Osteoblast (primary cell): ENCODE measurements at regions not wholly inside any gene's neighbourhood (a gene's known extent, or its start where the extent isn't known, plus 50 kb on each side); places are given as distances from the start of the nearest gene placed in this dataset.

ENCODE experiments used
- DNase-seq: peaks from one replicate; pipeline ENCODE4 v3.0.0; 2011; ENCODE audit warnings: low spot score, mixed read lengths; ENCODE audit not compliant: insufficient read length; ENCODE audit errors: missing footprints
- H2AFZ ChIP-seq: 2 replicates; pipeline ENCODE4 v1.6.0; 2011; ENCODE audit warnings: mild to moderate bottlenecking, low read length
- H3K27ac ChIP-seq: 2 replicates; pipeline ENCODE4 v1.5.1; 2011; ENCODE audit warnings: mild to moderate bottlenecking, low read depth, low read length, moderate library complexity
- H3K27me3 ChIP-seq: 2 replicates; pipeline ENCODE4 v1.6.0; 2012; ENCODE audit warnings: mild to moderate bottlenecking, control low read depth, inconsistent platforms, low read length, moderate library complexity; ENCODE audit not compliant: insufficient read depth
- H3K36me3 ChIP-seq: 2 replicates; pipeline ENCODE4 v1.5.1; 2011; ENCODE audit warnings: mild to moderate bottlenecking, low read length, control low read depth, moderate library complexity; ENCODE audit not compliant: insufficient read depth
- H3K4me1 ChIP-seq: 2 replicates; pipeline ENCODE4 v1.5.1; 2011; ENCODE audit warnings: mild to moderate bottlenecking, low read length, control low read depth, moderate library complexity; ENCODE audit not compliant: insufficient read depth
- H3K4me2 ChIP-seq: 2 replicates; pipeline ENCODE4 v1.6.0; 2011; ENCODE audit warnings: mild to moderate bottlenecking, low read length; ENCODE audit not compliant: insufficient read depth
- H3K4me3 ChIP-seq: fragments of 200-600 bp; sonication (generic); 3 replicates; pipeline ENCODE4 v1.5.1; 2012; ENCODE audit warnings: mild to moderate bottlenecking, low read length, inconsistent platforms; ENCODE audit not compliant: insufficient read depth
- H3K79me2 ChIP-seq: 2 replicates; pipeline ENCODE4 v1.6.0; 2012; ENCODE audit warnings: mild to moderate bottlenecking, low read length, control low read depth, inconsistent platforms; ENCODE audit not compliant: insufficient read depth
- H3K9me3 ChIP-seq: 2 replicates; pipeline ENCODE4 v1.5.1; 2011; ENCODE audit warnings: low read depth, low read length, control low read depth
- H4K20me1 ChIP-seq: 2 replicates; pipeline ENCODE4 v1.6.0; 2012; ENCODE audit warnings: mild to moderate bottlenecking, low read length, control low read depth; ENCODE audit not compliant: insufficient read depth
- CTCF ChIP-seq: IDR thresholded peaks from 2 replicates; pipeline ENCODE4 v1.5.1; 2011; ENCODE audit warnings: mild to moderate bottlenecking, low read depth, low read length, moderate library complexity; ENCODE audit errors: extremely low read depth

GRCh38 chr20:24291014-24291413 is 178.4 kb upstream of the SYNDIG1 start:
- no peak for TF ChIP-seq CTCF
- H3K4me2 ChIP-seq, result no peak overlapping the region
- no peaks in the 10 kb centered on the region for H3K79me2 ChIP-seq
- no peaks in the 10 kb centered on the region for H3K4me1 ChIP-seq
- H3K9me3 ChIP-seq, result no peaks in the 10 kb centered on the region
- H3K4me3 ChIP-seq, result no peak overlapping the region
- no peaks in the 10 kb centered on the region for H3K27me3 ChIP-seq
- no peak overlapping the region for H3K27ac ChIP-seq
- no peaks in the 10 kb centered on the region for H3K36me3 ChIP-seq
- no peaks in the 10 kb centered on the region for H4K20me1 ChIP-seq
- H2AFZ ChIP-seq, result no peak overlapping the region
- DNase-seq, result no peak

- Histone ChIP-seq H3K4me2 (no peak overlapping the region), H3K79me2 (no peaks in the 10 kb centered on the region), H3K27me3 (no peaks in the 10 kb centered on the region), H4K20me1 (no peaks in the 10 kb centered on the region), H3K9me3 (no peaks in the 10 kb centered on the region), H3K27ac (no peak overlapping the region), H2AFZ (no peak overlapping the region), H3K4me3 (no peak overlapping the region), H3K36me3 (no peaks in the 10 kb centered on the region), H3K4me1 (no peaks in the 10 kb centered on the region)
- TF ChIP-seq CTCF, result no peak
- no peak for DNase-seq
These were observed 179.5 kb upstream of the SYNDIG1 start for GRCh38 chr20:24289737-24290481.

GRCh38 chr20:24283186-24283585 is 186.2 kb upstream of the SYNDIG1 start:
- DNase-seq, result no peak
- TF ChIP-seq CTCF, result no peak
- no peaks in the 10 kb centered on the region for H3K4me1 ChIP-seq
- H3K36me3 ChIP-seq, result no peaks in the 10 kb centered on the region
- no peaks in the 10 kb centered on the region for H3K79me2 ChIP-seq
- no peak overlapping the region for H3K4me3 ChIP-seq
- H3K4me2 ChIP-seq, result no peak overlapping the region
- H4K20me1 ChIP-seq, result no peaks in the 10 kb centered on the region
- H3K27ac ChIP-seq, result no peak overlapping the region
- H3K27me3 ChIP-seq, result no peaks in the 10 kb centered on the region
- H3K9me3 ChIP-seq, result no peaks in the 10 kb centered on the region
- no peak overlapping the region for H2AFZ ChIP-seq

GRCh38 chr20:24277196-24277595 is 192.2 kb upstream of the SYNDIG1 start:
- Histone ChIP-seq H3K9me3 (no peaks in the 10 kb centered on the region), H3K79me2 (no peaks in the 10 kb centered on the region), H3K36me3 (no peaks in the 10 kb centered on the region), H3K4me3 (no peak overlapping the region), H3K27me3 (no peaks in the 10 kb centered on the region), H3K4me2 (no peak overlapping the region), H3K27ac (no peak overlapping the region), H4K20me1 (no peaks in the 10 kb centered on the region), H2AFZ (no peak overlapping the region), H3K4me1 (no peaks in the 10 kb centered on the region)
- no peak for DNase-seq
- TF ChIP-seq CTCF, result no peak
